ENCODE measurements at regions not wholly inside any gene's neighbourhood (a gene's known extent, or its start where the extent isn't known, plus 50 kb on each side); places are given as distances from the start of the nearest gene placed in this dataset.
"Not testable (repeated sequence)": the region's sequence is repeated elsewhere in the genome, so short reads cannot be mapped to it uniquely, and the experiment has no call there.

DNA sequence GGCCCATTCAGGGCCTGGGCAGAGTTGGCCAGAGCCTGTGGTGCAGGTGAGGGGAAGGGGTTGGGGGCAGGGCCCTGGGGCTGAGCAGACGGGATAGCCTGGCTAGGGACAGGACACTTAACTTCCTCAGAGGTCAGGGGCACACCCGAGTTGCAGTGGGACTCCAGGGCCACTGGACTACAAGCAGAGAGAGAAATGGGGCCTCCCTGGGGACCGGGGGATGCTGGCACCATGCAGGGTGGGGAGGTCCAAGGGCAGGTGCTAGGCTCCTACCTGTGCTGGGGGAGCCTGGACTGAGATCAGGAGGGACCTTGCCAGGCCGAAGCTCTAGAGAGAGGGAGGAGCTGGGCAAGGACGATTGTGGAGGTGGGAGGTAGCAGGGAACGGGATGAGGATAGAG, 222.3 kb downstream of the TMEM121 start:
- H3K27me3 ChIP-seq (replicated peaks in 1 of 4; ENCODE audit: control insufficient read depth in 3 of 4, extremely low read depth in 1 of 4, insufficient read depth in 3 of 4, low read length in 3 of 4); H2AK5ac ChIP-seq (ENCODE audit: low read depth, low read length); H3K27ac ChIP-seq (ENCODE audit: low read depth, low read length); H2BK5ac ChIP-seq (ENCODE audit: low read depth, low read length); H4K91ac ChIP-seq (replicated peaks; ENCODE audit: insufficient read length, low read length); H3K56ac ChIP-seq (replicated peaks; ENCODE audit: insufficient read length, low read depth, low read length); H3K18ac ChIP-seq (ENCODE audit: extremely low read depth, low read length); H3K14ac ChIP-seq (ENCODE audit: insufficient read length); H2BK15ac ChIP-seq (ENCODE audit: low read length); H4K5ac ChIP-seq (ENCODE audit: insufficient read length, low read depth, low read length); H2BK20ac ChIP-seq (ENCODE audit: low read length); H2BK12ac ChIP-seq (ENCODE audit: low read depth, low read length); H4K20me1 ChIP-seq (replicated peaks in 1 of 2; ENCODE audit: control insufficient read depth in 1 of 2, insufficient read depth in 2 of 2, low read length in 2 of 2); H3K4me1 ChIP-seq (replicated peaks in 1 of 4; ENCODE audit: control insufficient read depth in 3 of 4, insufficient read depth in 4 of 4, low read length in 3 of 4); H3K36me3 ChIP-seq (ENCODE audit: control insufficient read depth in 2 of 4, insufficient read depth in 4 of 4, low read length in 3 of 4); H3K23ac ChIP-seq (ENCODE audit: insufficient read length); H3K23me2 ChIP-seq (ENCODE audit: low read depth, low read length); DNase-seq (ENCODE audit: low read depth in 1 of 2, low spot score in 2 of 2); H2AFZ ChIP-seq (ENCODE audit: low read length); H3K4ac ChIP-seq (replicated peaks; ENCODE audit: insufficient read length, low read depth, low read length); H3K79me1 ChIP-seq (ENCODE audit: low read depth, low read length); H3K79me2 ChIP-seq (ENCODE audit: control insufficient read depth in 1 of 2, insufficient read depth in 2 of 2, low read length in 2 of 2); H3K4me3 ChIP-seq (ENCODE audit: extremely low read depth in 1 of 4, insufficient read depth in 2 of 4, low read depth in 3 of 4, low read length in 4 of 4); POLR2A ChIA-PET (ENCODE audit: partially characterized antibody); H2BK120ac ChIP-seq (replicated peaks; ENCODE audit: low read depth, low read length); H3K4me2 ChIP-seq (ENCODE audit: insufficient read depth in 1 of 2, low read depth in 2 of 2, low read length in 2 of 2); H3K9ac ChIP-seq (replicated peaks in 1 of 4; ENCODE audit: extremely low read depth in 1 of 4, low read depth in 3 of 4, low read length in 3 of 4); H4K8ac ChIP-seq (ENCODE audit: extremely low read depth, insufficient read depth, low read length); CTCF ChIA-PET (ENCODE audit: partially characterized antibody); FAIRE-seq: not testable (repeated sequence)
- peaks cover 21 to 76% of the 10 kb centered on the region in 2 experiments for H3K9me3 ChIP-seq (ENCODE audit: insufficient read depth in 2 of 2, low read depth in 1 of 2, low read length in 1 of 2)
- WGBS, 2 experiments (ENCODE audit: extremely low coverage in 1 of 2, insufficient coverage in 1 of 2, insufficient read length in 1 of 2, insufficient replicate concordance in 2 of 2, low coverage in 1 of 2, low lambda C conversion rate in 2 of 2, missing lambda C conversion rate in 1 of 2): 77% methylated on average over 5 of the region's 6 CpGs; no CpG with 5 or more reads in 1 of the 2 experiments

DNA sequence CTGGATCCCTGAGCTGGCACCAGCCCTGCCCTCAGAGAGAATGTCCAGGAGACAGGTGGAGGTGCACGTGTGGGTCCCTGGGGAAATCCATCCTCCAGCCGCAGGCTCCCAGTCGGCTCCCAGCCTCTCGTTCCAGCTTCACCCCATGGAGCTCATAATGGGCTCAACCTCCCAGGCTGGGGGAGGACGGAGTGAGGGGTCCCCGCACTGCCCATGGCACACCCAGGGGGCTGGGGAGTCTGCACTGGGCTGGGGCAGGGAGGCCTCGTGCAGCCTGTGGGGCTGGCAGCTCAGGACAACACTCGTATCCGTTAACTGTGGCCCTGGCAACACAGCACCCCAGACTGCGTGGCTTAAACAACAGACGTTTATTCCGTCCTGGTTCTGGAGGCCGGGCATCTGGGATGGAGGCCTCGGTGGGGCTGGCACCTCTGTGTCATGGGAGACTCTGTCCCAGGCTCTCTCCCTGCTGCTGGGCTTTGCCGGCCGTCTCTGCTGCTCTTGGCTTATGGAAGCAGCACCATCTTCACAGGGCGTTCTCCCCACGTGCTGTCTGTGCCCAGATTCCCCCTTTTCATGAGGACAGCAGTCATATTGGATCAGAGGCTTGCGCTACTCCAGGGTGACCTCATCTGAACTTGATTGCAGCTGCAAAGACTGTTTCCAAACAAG, 223.6 kb downstream of the TMEM121 start:
- H2AK5ac ChIP-seq (ENCODE audit: low read depth, low read length); FAIRE-seq; H3K56ac ChIP-seq (replicated peaks; ENCODE audit: insufficient read length, low read depth, low read length); H3K27ac ChIP-seq (ENCODE audit: low read depth, low read length); H3K23me2 ChIP-seq (ENCODE audit: low read depth, low read length); H4K5ac ChIP-seq (ENCODE audit: insufficient read length, low read depth, low read length); H3K4me2 ChIP-seq (ENCODE audit: insufficient read depth in 1 of 2, low read depth in 2 of 2, low read length in 2 of 2); H3K79me1 ChIP-seq (ENCODE audit: low read depth, low read length); H4K91ac ChIP-seq (replicated peaks; ENCODE audit: insufficient read length, low read length); H4K8ac ChIP-seq (ENCODE audit: extremely low read depth, insufficient read depth, low read length); H3K4me3 ChIP-seq (ENCODE audit: extremely low read depth in 1 of 4, insufficient read depth in 2 of 4, low read depth in 3 of 4, low read length in 4 of 4); H2BK20ac ChIP-seq (ENCODE audit: low read length); H3K4ac ChIP-seq (replicated peaks; ENCODE audit: insufficient read length, low read depth, low read length); H3K36me3 ChIP-seq (ENCODE audit: control insufficient read depth in 2 of 4, insufficient read depth in 4 of 4, low read length in 3 of 4); POLR2A ChIA-PET (ENCODE audit: partially characterized antibody); H4K20me1 ChIP-seq (replicated peaks in 1 of 2; ENCODE audit: control insufficient read depth in 1 of 2, insufficient read depth in 2 of 2, low read length in 2 of 2); H3K79me2 ChIP-seq (ENCODE audit: control insufficient read depth in 1 of 2, insufficient read depth in 2 of 2, low read length in 2 of 2); CTCF ChIA-PET (ENCODE audit: partially characterized antibody); H3K4me1 ChIP-seq (replicated peaks in 1 of 4; ENCODE audit: control insufficient read depth in 3 of 4, insufficient read depth in 4 of 4, low read length in 3 of 4); H3K14ac ChIP-seq (ENCODE audit: insufficient read length); H2BK120ac ChIP-seq (replicated peaks; ENCODE audit: low read depth, low read length); H2BK5ac ChIP-seq (ENCODE audit: low read depth, low read length); H3K9ac ChIP-seq (replicated peaks in 1 of 4; ENCODE audit: extremely low read depth in 1 of 4, low read depth in 3 of 4, low read length in 3 of 4); H3K23ac ChIP-seq (ENCODE audit: insufficient read length); H2BK12ac ChIP-seq (ENCODE audit: low read depth, low read length); H2AFZ ChIP-seq (ENCODE audit: low read length); H3K18ac ChIP-seq (ENCODE audit: extremely low read depth, low read length); H2BK15ac ChIP-seq (ENCODE audit: low read length); H3K27me3 ChIP-seq (replicated peaks in 1 of 4; ENCODE audit: control insufficient read depth in 3 of 4, extremely low read depth in 1 of 4, insufficient read depth in 3 of 4, low read length in 3 of 4); DNase-seq (ENCODE audit: low read depth in 1 of 2, low spot score in 2 of 2): not testable (repeated sequence)
- H3K9me3 ChIP-seq (ENCODE audit: insufficient read depth in 2 of 2, low read depth in 1 of 2, low read length in 1 of 2): peaks cover 21 to 79% of the 10 kb centered on the region in 2 experiments
- 78% methylated on average over 9 of the region's 19 CpGs; no CpG with 5 or more reads in 1 of the 2 experiments for WGBS, 2 experiments (ENCODE audit: extremely low coverage in 1 of 2, insufficient coverage in 1 of 2, insufficient read length in 1 of 2, insufficient replicate concordance in 2 of 2, low coverage in 1 of 2, low lambda C conversion rate in 2 of 2, missing lambda C conversion rate in 1 of 2)

Data from H1 (cell line).